Stomach (tissue), 4 donors: ENCODE measurements at regions not wholly inside any gene's neighbourhood (a gene's known extent, or its start where the extent isn't known, plus 50 kb on each side); places are given as distances from the start of the nearest gene placed in this dataset.

Experiments
- EP300 ChIP-seq: sonication (generic); formaldehyde crosslinking; IDR thresholded peaks from one replicate; pipeline ENCODE4 v1.6.1; 2017; ENCODE audit warnings: antibody characterized with exemption
- POLR2A ChIP-seq, 4 donors: fragments of 450-650 bp; IDR thresholded peaks; one replicate each; pipeline ENCODE4 v1.6.1; 2016; ENCODE audit warnings: antibody characterized with exemption in 4 of 4, control low read depth in 2 of 4, mild to moderate bottlenecking in 1 of 4, moderate library complexity in 1 of 4
- POLR2AphosphoS5 ChIP-seq, 3 donors: sonication (generic); formaldehyde crosslinking; IDR thresholded peaks; one replicate each; pipeline ENCODE4 v1.6.1; 2016; ENCODE audit warnings: antibody characterized with exemption in 3 of 3
- TF ChIP-seq, protein P1 (sequence below), 7 experiments: fragments of 450-650 bp in 4 of 7; fragments of 200-600 bp in 3 of 7; sonication (generic) in 3 of 7; IDR thresholded peaks; one replicate each; pipeline ENCODE4 v1.5.1; 2016 to 2019; ENCODE audit warnings: antibody characterized with exemption in 7 of 7, control low read depth in 2 of 7, mild to moderate bottlenecking in 1 of 7

DNA sequence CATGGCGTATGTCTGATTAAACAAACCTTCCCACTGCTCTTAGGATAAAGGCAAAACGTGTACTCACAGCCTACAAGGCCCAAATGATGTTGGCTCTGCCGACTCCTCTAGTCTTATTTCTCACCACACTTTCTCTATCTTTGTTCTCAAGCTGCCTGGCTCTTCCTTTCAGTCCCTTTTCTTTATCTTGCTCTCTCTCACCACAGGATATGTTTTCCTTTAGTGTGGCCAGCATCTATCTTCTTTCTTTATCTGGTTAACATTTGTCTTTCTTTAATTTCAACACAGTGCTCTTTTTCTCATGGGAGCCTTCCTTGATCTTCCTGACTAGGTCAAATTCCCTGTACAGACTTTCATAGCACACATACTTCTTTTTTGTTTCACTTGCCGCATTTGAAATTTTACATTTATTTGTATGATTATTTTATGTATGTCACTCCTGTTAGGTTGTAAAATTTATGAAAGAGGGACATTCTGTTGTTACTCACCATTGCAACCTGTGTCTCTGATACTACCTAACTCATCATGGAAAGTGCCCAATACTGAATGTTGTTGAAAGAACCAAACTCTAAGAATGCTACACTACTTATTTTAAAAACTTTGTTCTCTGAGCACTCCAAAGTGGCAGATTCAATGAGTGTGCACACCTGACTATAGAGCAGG is 328.9 kb upstream of the CBLB start:
- TF ChIP-seq EP300: no peak
- TF ChIP-seq, protein P1, sequence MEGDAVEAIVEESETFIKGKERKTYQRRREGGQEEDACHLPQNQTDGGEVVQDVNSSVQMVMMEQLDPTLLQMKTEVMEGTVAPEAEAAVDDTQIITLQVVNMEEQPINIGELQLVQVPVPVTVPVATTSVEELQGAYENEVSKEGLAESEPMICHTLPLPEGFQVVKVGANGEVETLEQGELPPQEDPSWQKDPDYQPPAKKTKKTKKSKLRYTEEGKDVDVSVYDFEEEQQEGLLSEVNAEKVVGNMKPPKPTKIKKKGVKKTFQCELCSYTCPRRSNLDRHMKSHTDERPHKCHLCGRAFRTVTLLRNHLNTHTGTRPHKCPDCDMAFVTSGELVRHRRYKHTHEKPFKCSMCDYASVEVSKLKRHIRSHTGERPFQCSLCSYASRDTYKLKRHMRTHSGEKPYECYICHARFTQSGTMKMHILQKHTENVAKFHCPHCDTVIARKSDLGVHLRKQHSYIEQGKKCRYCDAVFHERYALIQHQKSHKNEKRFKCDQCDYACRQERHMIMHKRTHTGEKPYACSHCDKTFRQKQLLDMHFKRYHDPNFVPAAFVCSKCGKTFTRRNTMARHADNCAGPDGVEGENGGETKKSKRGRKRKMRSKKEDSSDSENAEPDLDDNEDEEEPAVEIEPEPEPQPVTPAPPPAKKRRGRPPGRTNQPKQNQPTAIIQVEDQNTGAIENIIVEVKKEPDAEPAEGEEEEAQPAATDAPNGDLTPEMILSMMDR (IDR thresholded peaks at IDR 0.05): no peak
- no peak for TF ChIP-seq POLR2A (IDR thresholded peaks at IDR 0.05)
- no peak for TF ChIP-seq POLR2AphosphoS5 (IDR thresholded peaks at IDR 0.05)
